HepG2 (cell line): ENCODE measurements at regions not wholly inside any gene's neighbourhood (a gene's known extent, or its start where the extent isn't known, plus 50 kb on each side); places are given as distances from the start of the nearest gene placed in this dataset.

ENCODE experiments used
- ATAC-seq: fragments of 200-7000 bp; cut with Tn5 transposase; 3 replicates; pipeline ENCODE4 v1.9.1; 2020; ENCODE audit warnings: mild to moderate bottlenecking, moderate library complexity
- BruUV-seq: library from RNA; stranded (reverse); fragments of 400-500 nt; replicated peaks from 2 replicates; lab custom pipeline; 2021; lab: Mats Ljungman, UMichigan
- CTCF ChIA-PET: fragments of 300-600 bp; formaldehyde crosslinking; extraction: SDS; loops from one replicate; lab custom pipeline; 2021; ENCODE audit warnings: low total read pairs, inconsistent platforms, low intra/inter-chr PET ratio; lab: Yijun Ruan, JAX
- POLR2A ChIA-PET: fragments of 350-600 bp; sonication (Branson Sonifier 250); formaldehyde crosslinking; loops from one replicate; lab custom pipeline; 2020; ENCODE audit warnings: antibody characterized with exemption, inconsistent platforms; lab: Yijun Ruan, JAX
- DNase-seq: peaks from one replicate; pipeline ENCODE4 v3.0.0-alpha.2; 2015; ENCODE audit warnings: low spot score
- FAIRE-seq: peaks from 3 replicates; lab custom pipeline; 2011; peaks lifted over from hg19 to GRCh38; lab: Jason Lieb, UNC
- H2AFZ ChIP-seq: one replicate; pipeline ENCODE4 v1.6.1; 2011; ENCODE audit warnings: low read length, inconsistent platforms
- H3K27ac ChIP-seq: fragments of 300-600 bp; 3 replicates; pipeline ENCODE4 v1.8.0; 2011; ENCODE audit warnings: mixed run types, mild to moderate bottlenecking, mixed read lengths, low read length, inconsistent platforms; ENCODE audit not compliant: insufficient read depth; ENCODE audit errors: extremely low read length
- H3K27me3 ChIP-seq, 2 experiments: fragments of 200-600 bp in 1 of 2; 2 replicates in 1 of 2; 3 replicates in 1 of 2; pipeline versions ENCODE4 v1.6.0 to v1.8.0; 2011; ENCODE audit warnings: low read length in 2 of 2, mild to moderate bottlenecking in 2 of 2, moderate library complexity in 2 of 2, inconsistent platforms in 1 of 2; ENCODE audit not compliant: insufficient read depth in 2 of 2, control insufficient read depth in 1 of 2
- H3K36me3 ChIP-seq, 2 experiments: fragments of 200-600 bp in 1 of 2; replicated peaks in 1 of 2; 2 replicates in 1 of 2; 3 replicates in 1 of 2; pipeline versions ENCODE4 v1.5.1 to v1.8.0; 2011; ENCODE audit warnings: low read length in 2 of 2, inconsistent platforms in 1 of 2; ENCODE audit not compliant: insufficient read depth in 2 of 2, control insufficient read depth in 1 of 2
- H3K4me1 ChIP-seq: 2 replicates; pipeline ENCODE4 v1.5.1; 2012; ENCODE audit warnings: low read length, inconsistent platforms; ENCODE audit not compliant: insufficient read depth
- H3K4me2 ChIP-seq: 2 replicates; pipeline ENCODE4 v1.6.0; 2011; ENCODE audit warnings: low read depth, low read length, inconsistent platforms
- H3K4me3 ChIP-seq, 3 experiments: fragments of 200-600 bp in 1 of 3; sonication (generic), shearing (Covaris generic) in 1 of 3; replicated peaks in 1 of 3; 2 replicates each; pipeline ENCODE4 v1.5.1; 2011 to 2016; ENCODE audit warnings: low read length in 3 of 3, inconsistent platforms in 2 of 3, low read depth in 2 of 3, mild to moderate bottlenecking in 2 of 3, control low read depth in 1 of 3, mixed read lengths in 1 of 3; ENCODE audit not compliant: insufficient read depth in 1 of 3
- H3K79me2 ChIP-seq: one replicate; pipeline ENCODE4 v1.6.1; 2011; ENCODE audit warnings: low read length, inconsistent platforms; ENCODE audit not compliant: insufficient read depth
- H3K9ac ChIP-seq: 2 replicates; pipeline ENCODE4 v1.6.0; 2011; ENCODE audit warnings: mild to moderate bottlenecking, low read depth, low read length, inconsistent platforms; ENCODE audit not compliant: insufficient read depth
- H3K9me3 ChIP-seq: 2 replicates; pipeline ENCODE4 v1.5.1; 2012; ENCODE audit warnings: mild to moderate bottlenecking, low read length
- H4K20me1 ChIP-seq: 2 replicates; pipeline ENCODE4 v1.6.0; 2011; ENCODE audit warnings: inconsistent platforms, mild to moderate bottlenecking, low read length, moderate library complexity; ENCODE audit not compliant: insufficient read depth
- ATF7 ChIP-seq, 2 experiments: fragments of 450-650 bp in 1 of 2; sonication (generic) in 1 of 2; formaldehyde crosslinking in 1 of 2; IDR thresholded peaks; 2 replicates each; pipeline versions ENCODE4 v1.4.0 to v1.6.1; 2016 to 2020; ENCODE audit warnings: antibody characterized with exemption in 1 of 2, mild to moderate bottlenecking in 1 of 2, missing genetic modification reagents in 1 of 2
- CREB1 ChIP-seq, 2 experiments: fragments of 450-650 bp in 1 of 2; IDR thresholded peaks; 2 replicates each; pipeline ENCODE4 v1.6.1; 2016 to 2017; ENCODE audit warnings: control low read depth in 1 of 2, mild to moderate bottlenecking in 1 of 2, missing compliant biosample characterization in 1 of 2, missing genetic modification characterization in 1 of 2
- SOX6 ChIP-seq, 2 experiments: fragments of 450-650 bp in 1 of 2; sonication (generic) in 1 of 2; formaldehyde crosslinking in 1 of 2; IDR thresholded peaks; 2 replicates each; pipeline versions ENCODE4 v1.4.0 to v1.6.1; 2017 to 2020; ENCODE audit warnings: antibody characterized with exemption in 1 of 2, mild to moderate bottlenecking in 1 of 2, missing genetic modification reagents in 1 of 2
- THAP11 ChIP-seq: IDR thresholded peaks from 2 replicates; pipeline ENCODE4 v1.6.1; 2016; ENCODE audit warnings: missing biosample characterization, missing genetic modification reagents
- TP53 ChIP-seq: sonication (generic); formaldehyde crosslinking; conservative IDR thresholded peaks from 2 replicates; pipeline ENCODE4 v1.4.0; 2020; ENCODE audit warnings: missing genetic modification reagents
- U2AF1 ChIP-seq: fragments of 200-400 bp; formaldehyde crosslinking; optimal IDR thresholded peaks from 2 replicates; pipeline ENCODE3; 2017; ENCODE audit warnings: mild to moderate bottlenecking, low read depth, low read length
- ZNF546 ChIP-seq: sonication (generic); formaldehyde crosslinking; conservative IDR thresholded peaks from 2 replicates; pipeline ENCODE4 v1.8.1; 2023; ENCODE audit warnings: mild to moderate bottlenecking, missing genetic modification reagents
- WGBS: methylation state at CpG from one replicate; pipeline ENCODE4 v1.1.6; 2017; ENCODE audit warnings: low lambda C conversion rate; 5-methylcytosine and 5-hydroxymethylcytosine counted together
- in situ Hi-C: cut with HindIII; loops from 2 replicates; pipeline ENCODE4 v1.10.0; 2017; ENCODE audit warnings: low pct_unique_long_range_greater_than_20kb; ENCODE audit not compliant: extremely low pct_ligation_motif_present
- intact Hi-C: fragments of 100-400 bp; cut with micrococcal nuclease; formaldehyde crosslinking; loops from one replicate; pipeline ENCODE4 v1.10.0; 2022; ENCODE audit not compliant: unreplicated experiment
- TF ChIP-seq, protein P1 (sequence below): sonication (generic); formaldehyde crosslinking; IDR thresholded peaks from 2 replicates; pipeline ENCODE4 v1.4.0; 2020; ENCODE audit warnings: missing genetic modification reagents
- TF ChIP-seq, protein P2 (sequence below): fragments of 450-650 bp; IDR thresholded peaks from 2 replicates; pipeline ENCODE4 v1.6.1; 2017
- TF ChIP-seq, protein P3 (sequence below): sonication (generic); formaldehyde crosslinking; IDR thresholded peaks from 2 replicates; pipeline ENCODE4 v1.4.0; 2020; ENCODE audit warnings: missing genetic modification reagents

DNA sequence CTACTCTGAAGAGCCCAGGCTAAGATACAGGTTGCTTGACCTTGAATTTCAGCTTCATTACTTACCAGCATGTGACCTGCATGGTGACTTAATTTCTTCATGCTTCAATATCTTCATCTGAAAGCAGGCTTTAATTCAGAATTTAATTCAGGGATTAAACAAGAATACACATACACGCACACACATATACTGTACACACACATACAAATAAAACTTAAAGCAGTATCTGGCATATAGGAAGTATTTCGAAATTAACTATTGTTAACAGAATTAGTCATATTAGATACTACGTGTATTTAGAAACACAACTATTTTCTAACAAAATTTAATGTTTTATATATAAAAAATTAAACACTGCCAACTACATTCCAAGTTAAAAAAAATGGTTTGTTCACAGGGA, 640.3 kb downstream of the SLC6A15 start:
- Histone ChIP-seq H3K9ac (no peak overlapping the region), H2AFZ (no peak overlapping the region), H3K79me2 (no peaks in the 10 kb centered on the region), H3K36me3 (no peaks in the 10 kb centered on the region), H3K4me3 (no peak overlapping the region), H3K27ac (no peak overlapping the region), H3K27me3 (no peaks in the 10 kb centered on the region), H3K4me2 (no peak overlapping the region), H3K4me1 (no peaks in the 10 kb centered on the region), H3K9me3 (no peaks in the 10 kb centered on the region), H4K20me1 (no peaks in the 10 kb centered on the region)
- in situ Hi-C loops (no loop called here), intact Hi-C loops (no loop called here)
- FAIRE-seq (no peak), ATAC-seq (no peak), DNase-seq (no peak)
- no TSS peak for BruUV-seq
- WGBS: 16% methylated on average over 3 of the region's 3 CpGs
- TF ChIP-seq ZNF546: no peak
- no peak for TF ChIP-seq CREB1 (IDR thresholded peaks at IDR 0.05)
- TF ChIP-seq CREB1 (CRISPR knock-in tag; IDR thresholded peaks at IDR 0.05): no peak
- no peak for TF ChIP-seq ATF7 (IDR thresholded peaks at IDR 0.05)
- TF ChIP-seq ATF7 (CRISPR knock-in tag; IDR thresholded peaks at IDR 0.05): no peak
- TF ChIP-seq, protein P1, sequence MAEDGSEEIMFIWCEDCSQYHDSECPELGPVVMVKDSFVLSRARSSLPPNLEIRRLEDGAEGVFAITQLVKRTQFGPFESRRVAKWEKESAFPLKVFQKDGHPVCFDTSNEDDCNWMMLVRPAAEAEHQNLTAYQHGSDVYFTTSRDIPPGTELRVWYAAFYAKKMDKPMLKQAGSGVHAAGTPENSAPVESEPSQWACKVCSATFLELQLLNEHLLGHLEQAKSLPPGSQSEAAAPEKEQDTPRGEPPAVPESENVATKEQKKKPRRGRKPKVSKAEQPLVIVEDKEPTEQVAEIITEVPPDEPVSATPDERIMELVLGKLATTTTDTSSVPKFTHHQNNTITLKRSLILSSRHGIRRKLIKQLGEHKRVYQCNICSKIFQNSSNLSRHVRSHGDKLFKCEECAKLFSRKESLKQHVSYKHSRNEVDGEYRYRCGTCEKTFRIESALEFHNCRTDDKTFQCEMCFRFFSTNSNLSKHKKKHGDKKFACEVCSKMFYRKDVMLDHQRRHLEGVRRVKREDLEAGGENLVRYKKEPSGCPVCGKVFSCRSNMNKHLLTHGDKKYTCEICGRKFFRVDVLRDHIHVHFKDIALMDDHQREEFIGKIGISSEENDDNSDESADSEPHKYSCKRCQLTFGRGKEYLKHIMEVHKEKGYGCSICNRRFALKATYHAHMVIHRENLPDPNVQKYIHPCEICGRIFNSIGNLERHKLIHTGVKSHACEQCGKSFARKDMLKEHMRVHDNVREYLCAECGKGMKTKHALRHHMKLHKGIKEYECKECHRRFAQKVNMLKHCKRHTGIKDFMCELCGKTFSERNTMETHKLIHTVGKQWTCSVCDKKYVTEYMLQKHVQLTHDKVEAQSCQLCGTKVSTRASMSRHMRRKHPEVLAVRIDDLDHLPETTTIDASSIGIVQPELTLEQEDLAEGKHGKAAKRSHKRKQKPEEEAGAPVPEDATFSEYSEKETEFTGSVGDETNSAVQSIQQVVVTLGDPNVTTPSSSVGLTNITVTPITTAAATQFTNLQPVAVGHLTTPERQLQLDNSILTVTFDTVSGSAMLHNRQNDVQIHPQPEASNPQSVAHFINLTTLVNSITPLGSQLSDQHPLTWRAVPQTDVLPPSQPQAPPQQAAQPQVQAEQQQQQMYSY (CRISPR knock-in tag): no peak
- TF ChIP-seq TP53 (CRISPR knock-in tag): no peak
- TF ChIP-seq SOX6 (IDR thresholded peaks at IDR 0.05): no peak
- TF ChIP-seq SOX6 (CRISPR knock-in tag; IDR thresholded peaks at IDR 0.05): no peak
- TF ChIP-seq, protein P2, sequence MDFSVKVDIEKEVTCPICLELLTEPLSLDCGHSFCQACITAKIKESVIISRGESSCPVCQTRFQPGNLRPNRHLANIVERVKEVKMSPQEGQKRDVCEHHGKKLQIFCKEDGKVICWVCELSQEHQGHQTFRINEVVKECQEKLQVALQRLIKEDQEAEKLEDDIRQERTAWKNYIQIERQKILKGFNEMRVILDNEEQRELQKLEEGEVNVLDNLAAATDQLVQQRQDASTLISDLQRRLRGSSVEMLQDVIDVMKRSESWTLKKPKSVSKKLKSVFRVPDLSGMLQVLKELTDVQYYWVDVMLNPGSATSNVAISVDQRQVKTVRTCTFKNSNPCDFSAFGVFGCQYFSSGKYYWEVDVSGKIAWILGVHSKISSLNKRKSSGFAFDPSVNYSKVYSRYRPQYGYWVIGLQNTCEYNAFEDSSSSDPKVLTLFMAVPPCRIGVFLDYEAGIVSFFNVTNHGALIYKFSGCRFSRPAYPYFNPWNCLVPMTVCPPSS: no peak
- TF ChIP-seq, protein P3, sequence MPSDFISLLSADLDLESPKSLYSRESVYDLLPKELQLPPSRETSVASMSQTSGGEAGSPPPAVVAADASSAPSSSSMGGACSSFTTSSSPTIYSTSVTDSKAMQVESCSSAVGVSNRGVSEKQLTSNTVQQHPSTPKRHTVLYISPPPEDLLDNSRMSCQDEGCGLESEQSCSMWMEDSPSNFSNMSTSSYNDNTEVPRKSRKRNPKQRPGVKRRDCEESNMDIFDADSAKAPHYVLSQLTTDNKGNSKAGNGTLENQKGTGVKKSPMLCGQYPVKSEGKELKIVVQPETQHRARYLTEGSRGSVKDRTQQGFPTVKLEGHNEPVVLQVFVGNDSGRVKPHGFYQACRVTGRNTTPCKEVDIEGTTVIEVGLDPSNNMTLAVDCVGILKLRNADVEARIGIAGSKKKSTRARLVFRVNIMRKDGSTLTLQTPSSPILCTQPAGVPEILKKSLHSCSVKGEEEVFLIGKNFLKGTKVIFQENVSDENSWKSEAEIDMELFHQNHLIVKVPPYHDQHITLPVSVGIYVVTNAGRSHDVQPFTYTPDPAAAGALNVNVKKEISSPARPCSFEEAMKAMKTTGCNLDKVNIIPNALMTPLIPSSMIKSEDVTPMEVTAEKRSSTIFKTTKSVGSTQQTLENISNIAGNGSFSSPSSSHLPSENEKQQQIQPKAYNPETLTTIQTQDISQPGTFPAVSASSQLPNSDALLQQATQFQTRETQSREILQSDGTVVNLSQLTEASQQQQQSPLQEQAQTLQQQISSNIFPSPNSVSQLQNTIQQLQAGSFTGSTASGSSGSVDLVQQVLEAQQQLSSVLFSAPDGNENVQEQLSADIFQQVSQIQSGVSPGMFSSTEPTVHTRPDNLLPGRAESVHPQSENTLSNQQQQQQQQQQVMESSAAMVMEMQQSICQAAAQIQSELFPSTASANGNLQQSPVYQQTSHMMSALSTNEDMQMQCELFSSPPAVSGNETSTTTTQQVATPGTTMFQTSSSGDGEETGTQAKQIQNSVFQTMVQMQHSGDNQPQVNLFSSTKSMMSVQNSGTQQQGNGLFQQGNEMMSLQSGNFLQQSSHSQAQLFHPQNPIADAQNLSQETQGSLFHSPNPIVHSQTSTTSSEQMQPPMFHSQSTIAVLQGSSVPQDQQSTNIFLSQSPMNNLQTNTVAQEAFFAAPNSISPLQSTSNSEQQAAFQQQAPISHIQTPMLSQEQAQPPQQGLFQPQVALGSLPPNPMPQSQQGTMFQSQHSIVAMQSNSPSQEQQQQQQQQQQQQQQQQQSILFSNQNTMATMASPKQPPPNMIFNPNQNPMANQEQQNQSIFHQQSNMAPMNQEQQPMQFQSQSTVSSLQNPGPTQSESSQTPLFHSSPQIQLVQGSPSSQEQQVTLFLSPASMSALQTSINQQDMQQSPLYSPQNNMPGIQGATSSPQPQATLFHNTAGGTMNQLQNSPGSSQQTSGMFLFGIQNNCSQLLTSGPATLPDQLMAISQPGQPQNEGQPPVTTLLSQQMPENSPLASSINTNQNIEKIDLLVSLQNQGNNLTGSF (CRISPR knock-in tag): no peak
- TF ChIP-seq THAP11: no peak
- TF ChIP-seq U2AF1: no peak
- ChIA-PET CTCF (no interaction called here), POLR2A (no interaction called here)
